ENCODE measurements at regions not wholly inside any gene's neighbourhood (a gene's known extent, or its start where the extent isn't known, plus 50 kb on each side); places are given as distances from the start of the nearest gene placed in this dataset.

DNA sequence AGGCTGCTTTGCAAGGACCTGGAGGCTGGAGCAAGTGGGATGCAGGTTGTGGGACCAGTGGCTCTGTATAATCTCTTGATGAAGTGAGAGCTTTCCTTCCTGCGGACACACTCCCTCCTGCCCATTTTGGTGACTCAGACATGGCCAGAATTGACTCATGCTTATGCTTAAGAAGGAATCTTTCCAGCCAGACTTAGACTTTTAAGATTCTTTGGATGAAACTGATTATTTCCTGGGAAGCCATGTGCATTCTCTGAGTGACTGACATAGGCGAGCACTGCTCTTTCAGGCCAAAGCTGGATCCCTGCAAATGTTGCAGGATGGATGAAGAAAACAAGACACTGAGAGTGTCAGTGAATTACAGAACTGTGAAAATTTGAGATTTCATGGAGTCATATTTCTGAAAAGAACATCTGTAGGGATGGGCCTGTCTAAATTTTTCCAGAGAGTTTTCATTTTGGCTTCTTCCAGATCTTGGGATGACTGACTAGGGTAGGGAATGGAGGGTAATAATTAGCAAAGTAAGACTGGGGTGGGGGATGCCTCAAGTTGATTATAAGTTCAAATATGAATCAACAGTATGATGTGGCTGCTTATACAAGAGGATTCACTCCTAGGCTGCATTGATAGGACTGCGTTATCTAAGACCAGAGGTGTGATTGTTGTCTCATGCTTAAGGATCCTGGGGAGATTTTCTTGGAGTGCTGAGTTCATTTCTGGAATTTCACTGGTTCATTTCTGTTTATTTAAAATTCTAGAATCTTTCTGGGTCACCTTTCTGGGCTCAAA is 195.8 kb downstream of the HIPK3 start:
- TF ChIP-seq CTCF (conservative IDR thresholded peaks at IDR 0.05; ENCODE audit: low read length) (no peak), EZH2phosphoT487 (IDR thresholded peaks at IDR 0.05; ENCODE audit: borderline replicate concordance, low read depth, low read length) (no peak)

All from OCI-LY7 (cell line).